DND-41 (cell line): ENCODE measurements at regions not wholly inside any gene's neighbourhood (a gene's known extent, or its start where the extent isn't known, plus 50 kb on each side); places are given as distances from the start of the nearest gene placed in this dataset.

Source experiments
- ATAC-seq: fragments of 200-7000 bp; cut with Tn5 transposase; 3 replicates; pipeline ENCODE4 v1.9.1; 2021; ENCODE audit warnings: low read depth; ENCODE audit not compliant: insufficient read depth
- DNase-seq: peaks from one replicate; pipeline ENCODE4 v3.0.0-alpha.2; 2020
- H2AFZ ChIP-seq: 2 replicates; pipeline ENCODE4 v1.6.0; 2012; ENCODE audit warnings: low read depth, low read length
- H3K27ac ChIP-seq: 2 replicates; pipeline ENCODE4 v1.5.1; 2012; ENCODE audit warnings: low read length, inconsistent platforms
- H3K27me3 ChIP-seq: fragments of 200-600 bp; sonication (generic); 2 replicates; pipeline ENCODE4 v1.6.0; 2012; ENCODE audit warnings: low read length, mild to moderate bottlenecking, inconsistent platforms; ENCODE audit not compliant: insufficient read depth, poor library complexity
- H3K36me3 ChIP-seq: 2 replicates; pipeline ENCODE4 v1.5.1; 2012; ENCODE audit warnings: low read length, inconsistent platforms; ENCODE audit not compliant: insufficient read depth
- H3K4me1 ChIP-seq: 2 replicates; pipeline ENCODE4 v1.5.1; 2012; ENCODE audit warnings: mild to moderate bottlenecking, low read length; ENCODE audit not compliant: insufficient read depth
- H3K4me2 ChIP-seq: 2 replicates; pipeline ENCODE4 v1.6.0; 2012; ENCODE audit warnings: mild to moderate bottlenecking, moderate library complexity, low read length, inconsistent platforms; ENCODE audit not compliant: insufficient read depth
- H3K4me3 ChIP-seq, 2 experiments: fragments of 200-600 bp in 1 of 2; shearing (Covaris generic) in 1 of 2; 2 replicates each; pipeline ENCODE4 v1.5.1; 2012 to 2016; ENCODE audit warnings: inconsistent platforms in 2 of 2, low read length in 2 of 2, mild to moderate bottlenecking in 2 of 2, low read depth in 1 of 2, moderate library complexity in 1 of 2
- H3K79me2 ChIP-seq: 2 replicates; pipeline ENCODE4 v1.6.0; 2012; ENCODE audit warnings: low read length, inconsistent platforms; ENCODE audit not compliant: insufficient read depth
- H3K9ac ChIP-seq: 2 replicates; pipeline ENCODE4 v1.6.0; 2012; ENCODE audit warnings: low read depth, mild to moderate bottlenecking, inconsistent platforms, low read length, moderate library complexity
- H3K9me3 ChIP-seq: 2 replicates; pipeline ENCODE4 v1.5.1; 2012; ENCODE audit warnings: low read length, moderate library complexity, mild to moderate bottlenecking, inconsistent platforms; ENCODE audit not compliant: insufficient read depth, severe bottlenecking
- H4K20me1 ChIP-seq: 2 replicates; pipeline ENCODE4 v1.6.0; 2012; ENCODE audit warnings: low read length; ENCODE audit not compliant: insufficient read depth
- CTCF ChIP-seq: IDR thresholded peaks from 2 replicates; pipeline ENCODE4 v1.5.1; 2012; ENCODE audit warnings: borderline replicate concordance, low read length, moderate library complexity, mild to moderate bottlenecking; ENCODE audit not compliant: poor library complexity, severe bottlenecking; ENCODE audit errors: extremely low read depth
- EZH2 ChIP-seq: IDR thresholded peaks from 3 replicates; pipeline ENCODE4 v1.6.1; 2012; ENCODE audit warnings: borderline replicate concordance, low read depth, mild to moderate bottlenecking, moderate library complexity, low read length, inconsistent platforms; ENCODE audit not compliant: severe bottlenecking

DNA sequence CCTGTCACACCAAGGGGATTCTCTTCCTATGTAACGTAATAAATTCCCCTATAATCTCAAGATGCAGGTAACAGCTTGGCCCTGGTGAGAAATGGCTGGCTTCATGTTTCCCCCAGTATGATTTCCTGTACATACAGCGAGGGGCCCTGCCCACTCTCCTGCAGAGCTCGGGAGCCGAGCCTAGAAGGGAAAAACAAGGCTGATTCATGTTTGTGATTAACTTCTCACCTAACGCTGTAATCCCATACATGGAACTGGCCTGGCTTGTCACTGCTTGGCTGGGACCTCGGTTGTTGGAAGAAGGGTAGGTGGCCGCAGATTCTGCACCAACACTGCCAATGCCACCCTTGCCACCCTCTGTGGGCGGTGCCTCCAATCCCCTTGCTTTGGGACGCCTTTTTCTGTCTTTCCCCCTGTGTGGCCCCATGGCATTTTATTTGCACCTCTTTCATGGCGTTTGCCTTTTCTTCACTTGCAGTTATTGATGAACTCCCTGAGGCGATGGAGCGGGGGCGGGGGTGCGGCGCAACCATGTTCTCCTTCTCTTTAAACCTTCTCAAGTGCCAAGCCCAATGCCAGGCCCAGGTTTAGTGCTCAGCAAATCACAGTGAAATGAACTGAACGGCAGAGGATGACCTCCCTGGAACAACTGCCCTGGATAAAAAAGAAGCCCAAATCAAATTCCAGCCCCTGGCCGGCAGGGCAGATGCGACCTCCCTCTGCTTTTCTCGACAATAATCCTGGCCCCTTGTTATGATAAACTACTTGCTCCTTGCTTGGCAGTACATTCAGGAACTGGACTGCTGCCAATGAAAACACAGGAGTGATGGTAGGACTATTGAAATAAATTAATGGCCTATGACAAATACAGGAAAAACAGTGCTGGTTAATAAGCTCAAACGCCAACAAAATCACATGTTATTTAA is 108.1 kb downstream of the TMEM174 start:
- ATAC-seq (no peak), DNase-seq (no peak)
- H3K27ac ChIP-seq: no peak overlapping the region
- no peaks in the 10 kb centered on the region for H3K36me3 ChIP-seq
- no peak overlapping the region for H2AFZ ChIP-seq
- H3K4me3 ChIP-seq: no peak overlapping the region
- H3K9me3 ChIP-seq: no peaks in the 10 kb centered on the region
- TF ChIP-seq CTCF (no peak), EZH2 (no peak)
- H3K9ac ChIP-seq: no peak overlapping the region
- no peaks in the 10 kb centered on the region for H3K4me1 ChIP-seq
- no peaks in the 10 kb centered on the region for H4K20me1 ChIP-seq
- no peak overlapping the region for H3K4me2 ChIP-seq
- no peaks in the 10 kb centered on the region for H3K79me2 ChIP-seq
- H3K27me3 ChIP-seq: no peaks in the 10 kb centered on the region

GRCh38 chr5:73280386-73280785 is 107.4 kb downstream of the TMEM174 start:
- Histone ChIP-seq H3K4me1 (no peaks in the 10 kb centered on the region), H3K4me2 (no peak overlapping the region), H3K4me3 (no peak overlapping the region), H3K79me2 (no peaks in the 10 kb centered on the region), H3K9me3 (no peaks in the 10 kb centered on the region), H2AFZ (no peak overlapping the region), H3K27me3 (no peaks in the 10 kb centered on the region), H4K20me1 (no peaks in the 10 kb centered on the region), H3K9ac (no peak overlapping the region), H3K36me3 (no peaks in the 10 kb centered on the region), H3K27ac (no peak overlapping the region)
- TF ChIP-seq CTCF (no peak), EZH2 (no peak)
- ATAC-seq: no peak
- no peak for DNase-seq

- no peak overlapping the region for H3K9ac ChIP-seq
- DNase-seq (no peak), ATAC-seq (no peak)
- H3K79me2 ChIP-seq: no peaks in the 10 kb centered on the region
- H2AFZ ChIP-seq: no peak overlapping the region
- H3K4me1 ChIP-seq: no peaks in the 10 kb centered on the region
- TF ChIP-seq CTCF (no peak), EZH2 (no peak)
- H3K27ac ChIP-seq: no peak overlapping the region
- no peaks in the 10 kb centered on the region for H3K9me3 ChIP-seq
- no peak overlapping the region for H3K4me3 ChIP-seq
- no peaks in the 10 kb centered on the region for H3K36me3 ChIP-seq
- H3K4me2 ChIP-seq: no peak overlapping the region
- no peaks in the 10 kb centered on the region for H3K27me3 ChIP-seq
- no peaks in the 10 kb centered on the region for H4K20me1 ChIP-seq
Observed at GRCh38 chr5:73279805-73280204, 106.8 kb downstream of the TMEM174 start.
